ENCODE measurements at regions not wholly inside any gene's neighbourhood (a gene's known extent, or its start where the extent isn't known, plus 50 kb on each side); places are given as distances from the start of the nearest gene placed in this dataset.

DNA sequence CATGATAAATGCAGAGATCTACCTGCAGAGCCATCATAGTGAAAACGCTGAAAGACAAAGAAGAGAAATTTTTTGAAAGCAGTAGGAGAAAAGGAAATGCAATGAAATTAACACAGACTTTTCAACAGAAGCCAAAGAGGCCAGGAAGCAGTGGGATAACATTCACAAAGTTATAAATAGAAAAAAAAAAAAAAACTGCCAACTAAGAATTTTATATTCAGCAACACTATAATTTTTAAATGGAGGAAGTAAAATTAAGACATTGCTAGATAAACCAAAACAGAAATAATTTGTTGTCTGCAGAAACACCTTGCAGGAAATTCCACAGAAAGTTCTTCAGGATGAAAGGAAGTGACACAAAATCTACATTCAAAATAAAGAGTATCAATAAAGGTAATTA is 591.5 kb upstream of the ID4 start:
- TF ChIP-seq, protein P1, sequence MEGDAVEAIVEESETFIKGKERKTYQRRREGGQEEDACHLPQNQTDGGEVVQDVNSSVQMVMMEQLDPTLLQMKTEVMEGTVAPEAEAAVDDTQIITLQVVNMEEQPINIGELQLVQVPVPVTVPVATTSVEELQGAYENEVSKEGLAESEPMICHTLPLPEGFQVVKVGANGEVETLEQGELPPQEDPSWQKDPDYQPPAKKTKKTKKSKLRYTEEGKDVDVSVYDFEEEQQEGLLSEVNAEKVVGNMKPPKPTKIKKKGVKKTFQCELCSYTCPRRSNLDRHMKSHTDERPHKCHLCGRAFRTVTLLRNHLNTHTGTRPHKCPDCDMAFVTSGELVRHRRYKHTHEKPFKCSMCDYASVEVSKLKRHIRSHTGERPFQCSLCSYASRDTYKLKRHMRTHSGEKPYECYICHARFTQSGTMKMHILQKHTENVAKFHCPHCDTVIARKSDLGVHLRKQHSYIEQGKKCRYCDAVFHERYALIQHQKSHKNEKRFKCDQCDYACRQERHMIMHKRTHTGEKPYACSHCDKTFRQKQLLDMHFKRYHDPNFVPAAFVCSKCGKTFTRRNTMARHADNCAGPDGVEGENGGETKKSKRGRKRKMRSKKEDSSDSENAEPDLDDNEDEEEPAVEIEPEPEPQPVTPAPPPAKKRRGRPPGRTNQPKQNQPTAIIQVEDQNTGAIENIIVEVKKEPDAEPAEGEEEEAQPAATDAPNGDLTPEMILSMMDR (conservative IDR thresholded peaks at IDR 0.05; ENCODE audit: low read depth, low read length): no peak
- TF ChIP-seq EZH2 (IDR thresholded peaks at IDR 0.05; ENCODE audit: low read length, unreplicated experiment) (no peak), EZH2phosphoT487 (IDR thresholded peaks at IDR 0.05; ENCODE audit: borderline replicate concordance, low read length) (no peak)

All from PC-3 (cell line).